SU-DHL-6 (cell line): ENCODE measurements at regions not wholly inside any gene's neighbourhood (a gene's known extent, or its start where the extent isn't known, plus 50 kb on each side); places are given as distances from the start of the nearest gene placed in this dataset.

Source experiments
- H2AFZ ChIP-seq: fragments of 200-600 bp; sonication (generic); 2 replicates; pipeline ENCODE4 v1.6.1; 2014; ENCODE audit warnings: low read depth, mild to moderate bottlenecking, moderate library complexity, mixed read lengths, antibody characterized with exemption, low read length; ENCODE audit not compliant: severe bottlenecking
- H3F3A ChIP-seq: fragments of 200-600 bp; shearing (Covaris generic); 2 replicates; pipeline ENCODE4 v1.6.0; 2016; ENCODE audit warnings: antibody characterized with exemption, mild to moderate bottlenecking; ENCODE audit not compliant: insufficient read depth
- H3K27ac ChIP-seq: fragments of 200-600 bp; sonication (generic); 2 replicates; pipeline ENCODE4 v1.5.1; 2016; ENCODE audit warnings: low read depth, mild to moderate bottlenecking, low read length, moderate library complexity, mixed read lengths
- H3K27me3 ChIP-seq: fragments of 200-600 bp; sonication (generic), shearing (Covaris generic); 2 replicates; pipeline ENCODE4 v1.6.0; 2014; ENCODE audit warnings: mild to moderate bottlenecking, low read length
- H3K36me3 ChIP-seq: fragments of 200-600 bp; sonication (generic); 2 replicates; pipeline ENCODE4 v1.6.1; 2014; ENCODE audit warnings: mild to moderate bottlenecking, low read length, mixed read lengths
- H3K4me2 ChIP-seq: fragments of 300-600, 200-600 bp; shearing (Covaris generic), sonication (generic); 2 replicates; pipeline ENCODE4 v1.6.0; 2014; ENCODE audit warnings: low read length, low read depth, mild to moderate bottlenecking; ENCODE audit not compliant: poor library complexity, severe bottlenecking
- H3K4me3 ChIP-seq: fragments of 200-600 bp; sonication (generic); 2 replicates; pipeline ENCODE4 v1.5.1; 2014; ENCODE audit warnings: antibody characterized with exemption, low read length, mild to moderate bottlenecking, mixed read lengths; ENCODE audit not compliant: insufficient read depth, poor library complexity, severe bottlenecking
- H3K79me2 ChIP-seq: fragments of 200-600 bp; sonication (generic); 2 replicates; pipeline ENCODE4 v1.6.1; 2014; ENCODE audit warnings: mild to moderate bottlenecking, low read length, moderate library complexity; ENCODE audit not compliant: insufficient read depth
- H3K9ac ChIP-seq: fragments of 200-600 bp; sonication (generic); 2 replicates; pipeline ENCODE4 v1.7.0; 2014; ENCODE audit warnings: mild to moderate bottlenecking, low read length
- H3K9me2 ChIP-seq: fragments of 200-600 bp; sonication (generic); replicated peaks from 2 replicates; pipeline ENCODE4 v1.6.1; 2014; ENCODE audit warnings: low read length; ENCODE audit not compliant: insufficient read depth
- H3K9me3 ChIP-seq: fragments of 200-600 bp; sonication (generic); 2 replicates; pipeline ENCODE4 v1.6.1; 2014; ENCODE audit warnings: low read length, mixed read lengths; ENCODE audit not compliant: insufficient read depth
- H4K20me1 ChIP-seq: fragments of 200-600 bp; sonication (generic); 2 replicates; pipeline ENCODE4 v1.6.1; 2014; ENCODE audit warnings: low read depth, mild to moderate bottlenecking, antibody characterized with exemption, low read length, moderate library complexity, mixed read lengths
- EZH2phosphoT487 ChIP-seq: fragments of 200-600 bp; sonication (generic), shearing (Covaris generic); conservative IDR thresholded peaks from 2 replicates; pipeline ENCODE4 v1.6.1; 2018; ENCODE audit warnings: mild to moderate bottlenecking, antibody characterized with exemption, low read length, moderate library complexity, mixed read lengths
- TF ChIP-seq, protein P1 (sequence below): fragments of 200-600 bp; sonication (generic); IDR thresholded peaks from one replicate; pipeline ENCODE4 v1.5.1; 2017; ENCODE audit warnings: antibody characterized with exemption, mild to moderate bottlenecking, low read length, moderate library complexity; ENCODE audit not compliant: insufficient read depth, poor library complexity, severe bottlenecking

- Histone ChIP-seq H3K4me3 (no peak overlapping the region), H3K79me2 (no peaks in the 10 kb centered on the region), H3K36me3 (no peaks in the 10 kb centered on the region), H3K9me3 (no peaks in the 10 kb centered on the region), H3F3A (no peaks in the 10 kb centered on the region), H3K4me2 (no peak overlapping the region), H3K9me2 (no peaks in the 10 kb centered on the region), H2AFZ (no peak overlapping the region), H3K27me3 (no peaks in the 10 kb centered on the region), H4K20me1 (no peaks in the 10 kb centered on the region), H3K9ac (no peak overlapping the region), H3K27ac (no peak overlapping the region)
- no peak for TF ChIP-seq EZH2phosphoT487
- TF ChIP-seq, protein P1, sequence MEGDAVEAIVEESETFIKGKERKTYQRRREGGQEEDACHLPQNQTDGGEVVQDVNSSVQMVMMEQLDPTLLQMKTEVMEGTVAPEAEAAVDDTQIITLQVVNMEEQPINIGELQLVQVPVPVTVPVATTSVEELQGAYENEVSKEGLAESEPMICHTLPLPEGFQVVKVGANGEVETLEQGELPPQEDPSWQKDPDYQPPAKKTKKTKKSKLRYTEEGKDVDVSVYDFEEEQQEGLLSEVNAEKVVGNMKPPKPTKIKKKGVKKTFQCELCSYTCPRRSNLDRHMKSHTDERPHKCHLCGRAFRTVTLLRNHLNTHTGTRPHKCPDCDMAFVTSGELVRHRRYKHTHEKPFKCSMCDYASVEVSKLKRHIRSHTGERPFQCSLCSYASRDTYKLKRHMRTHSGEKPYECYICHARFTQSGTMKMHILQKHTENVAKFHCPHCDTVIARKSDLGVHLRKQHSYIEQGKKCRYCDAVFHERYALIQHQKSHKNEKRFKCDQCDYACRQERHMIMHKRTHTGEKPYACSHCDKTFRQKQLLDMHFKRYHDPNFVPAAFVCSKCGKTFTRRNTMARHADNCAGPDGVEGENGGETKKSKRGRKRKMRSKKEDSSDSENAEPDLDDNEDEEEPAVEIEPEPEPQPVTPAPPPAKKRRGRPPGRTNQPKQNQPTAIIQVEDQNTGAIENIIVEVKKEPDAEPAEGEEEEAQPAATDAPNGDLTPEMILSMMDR = no peak
These were observed 481.3 kb downstream of the PIK3C3 start for GRCh38 chr18:42436222-42436765.

- Histone ChIP-seq H3K9me3 (no peaks in the 10 kb centered on the region), H3K4me2 (no peak overlapping the region), H3K9me2 (no peaks in the 10 kb centered on the region), H3K4me3 (no peak overlapping the region), H3K27ac (no peak overlapping the region), H3K36me3 (no peaks in the 10 kb centered on the region), H3K9ac (no peak overlapping the region), H2AFZ (no peak overlapping the region), H3K27me3 (no peaks in the 10 kb centered on the region), H4K20me1 (no peaks in the 10 kb centered on the region), H3F3A (no peaks in the 10 kb centered on the region), H3K79me2 (no peaks in the 10 kb centered on the region)
- TF ChIP-seq EZH2phosphoT487 = no peak
- TF ChIP-seq, protein P1 = no peak
These were observed 482.0 kb downstream of the PIK3C3 start for GRCh38 chr18:42437001-42437400.

- H3K4me3 ChIP-seq = no peak overlapping the region
- H3K4me2 ChIP-seq = no peak overlapping the region
- no peak overlapping the region for H3K9ac ChIP-seq
- no peak overlapping the region for H3K27ac ChIP-seq
- H3F3A ChIP-seq = no peaks in the 10 kb centered on the region
- no peaks in the 10 kb centered on the region for H4K20me1 ChIP-seq
- H2AFZ ChIP-seq = no peak overlapping the region
- no peaks in the 10 kb centered on the region for H3K9me2 ChIP-seq
- H3K9me3 ChIP-seq = no peaks in the 10 kb centered on the region
- no peaks in the 10 kb centered on the region for H3K36me3 ChIP-seq
- no peaks in the 10 kb centered on the region for H3K79me2 ChIP-seq
- no peak for TF ChIP-seq EZH2phosphoT487
- TF ChIP-seq, protein P1 = no peak
- H3K27me3 ChIP-seq = no peaks in the 10 kb centered on the region
These were observed 482.6 kb downstream of the PIK3C3 start for GRCh38 chr18:42437646-42438045.
